Midbrain (tissue), 1 donor: ENCODE measurements at regions not wholly inside any gene's neighbourhood (a gene's known extent, or its start where the extent isn't known, plus 50 kb on each side); places are given as distances from the start of the nearest gene placed in this dataset.
A peak's percentile ranks its signal among the peaks of the same experiment; 100 is the strongest.

Experiments
- DNase-seq: peaks from one replicate; lab custom pipeline; 2025; lab: John Stamatoyannopoulos, UW

DNA sequence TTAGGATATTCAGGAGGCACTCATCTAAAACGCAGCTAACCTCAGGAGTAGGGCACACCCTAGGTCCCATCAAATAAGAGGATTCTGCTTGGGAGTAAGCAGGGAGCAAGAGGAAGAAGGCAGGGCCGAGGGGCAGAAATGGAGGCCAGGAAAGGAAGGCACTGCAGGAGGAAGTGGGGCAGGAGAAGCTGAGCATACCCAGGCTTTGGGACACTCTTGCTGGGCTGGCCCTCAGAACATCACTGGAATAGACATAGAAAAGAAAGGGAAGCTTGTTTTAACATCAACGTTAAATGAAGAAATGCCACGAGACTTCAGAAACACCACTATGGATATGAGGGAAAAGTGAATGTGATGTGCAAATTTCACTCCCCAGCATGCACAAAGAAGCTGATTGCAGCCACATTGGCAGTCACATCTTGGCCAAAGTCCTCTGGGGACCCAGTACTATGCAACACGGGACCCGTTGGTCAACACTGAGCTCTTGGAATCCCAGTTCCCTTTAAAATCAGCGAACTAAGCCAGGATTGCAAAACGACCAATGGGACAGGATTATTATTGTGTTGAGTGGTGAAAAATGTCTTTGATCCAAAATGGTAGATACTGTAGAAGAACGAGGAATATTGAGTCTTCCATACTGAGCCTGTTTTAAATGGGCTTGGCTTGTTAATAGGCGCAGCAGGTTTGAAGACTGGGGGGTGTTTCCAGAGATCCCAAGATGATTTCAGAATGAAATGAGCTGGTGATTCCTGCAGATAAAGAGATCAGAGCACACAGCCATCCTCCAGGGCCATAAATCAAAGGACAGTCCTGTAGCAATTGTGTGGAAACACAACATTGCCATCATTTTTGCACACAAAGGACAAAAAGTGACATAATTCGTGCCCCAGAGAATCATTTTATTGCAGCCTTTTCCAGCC, 152.4 kb downstream of the TOMM20 start:
- DNase-seq, result no peak

DNA sequence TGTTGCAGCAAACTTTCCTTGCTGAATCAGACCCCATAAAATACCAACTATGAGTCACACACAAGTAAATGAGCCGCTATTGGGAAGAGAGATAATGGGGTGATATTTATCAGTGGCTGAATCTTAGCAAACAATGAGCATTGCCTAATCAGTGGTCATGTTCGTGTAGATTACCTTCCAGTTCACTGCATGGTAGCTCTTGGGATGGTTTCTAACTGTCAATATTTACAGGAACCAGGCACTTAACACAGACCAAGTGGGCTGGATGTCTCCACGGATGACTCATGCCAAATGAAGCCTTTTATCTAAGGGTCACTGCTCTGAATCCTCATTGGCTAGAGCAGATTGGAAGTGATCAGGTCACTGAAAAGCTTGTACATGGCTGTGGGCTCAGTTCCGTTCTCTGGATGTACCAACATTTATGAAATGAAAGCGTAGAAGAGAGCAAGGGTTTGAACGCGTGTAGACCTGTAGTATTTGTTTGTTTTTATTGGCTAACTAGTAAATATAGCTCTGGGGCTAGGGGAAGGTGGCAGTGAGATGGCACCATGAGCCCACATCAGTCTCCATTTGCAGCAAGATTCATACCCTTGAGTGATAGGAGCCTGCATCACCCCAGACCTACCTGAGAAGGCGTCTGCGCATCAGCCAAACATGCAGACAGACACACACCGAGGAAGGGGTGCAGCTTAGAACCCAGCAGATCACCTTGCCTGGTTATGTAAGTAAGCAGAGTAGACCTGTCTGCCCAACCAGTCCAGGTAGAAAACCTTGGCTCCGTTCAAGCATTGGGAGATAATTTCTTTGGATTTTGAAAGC, 153.3 kb downstream of the TOMM20 start:
- DNase-seq, result no peak

DNA sequence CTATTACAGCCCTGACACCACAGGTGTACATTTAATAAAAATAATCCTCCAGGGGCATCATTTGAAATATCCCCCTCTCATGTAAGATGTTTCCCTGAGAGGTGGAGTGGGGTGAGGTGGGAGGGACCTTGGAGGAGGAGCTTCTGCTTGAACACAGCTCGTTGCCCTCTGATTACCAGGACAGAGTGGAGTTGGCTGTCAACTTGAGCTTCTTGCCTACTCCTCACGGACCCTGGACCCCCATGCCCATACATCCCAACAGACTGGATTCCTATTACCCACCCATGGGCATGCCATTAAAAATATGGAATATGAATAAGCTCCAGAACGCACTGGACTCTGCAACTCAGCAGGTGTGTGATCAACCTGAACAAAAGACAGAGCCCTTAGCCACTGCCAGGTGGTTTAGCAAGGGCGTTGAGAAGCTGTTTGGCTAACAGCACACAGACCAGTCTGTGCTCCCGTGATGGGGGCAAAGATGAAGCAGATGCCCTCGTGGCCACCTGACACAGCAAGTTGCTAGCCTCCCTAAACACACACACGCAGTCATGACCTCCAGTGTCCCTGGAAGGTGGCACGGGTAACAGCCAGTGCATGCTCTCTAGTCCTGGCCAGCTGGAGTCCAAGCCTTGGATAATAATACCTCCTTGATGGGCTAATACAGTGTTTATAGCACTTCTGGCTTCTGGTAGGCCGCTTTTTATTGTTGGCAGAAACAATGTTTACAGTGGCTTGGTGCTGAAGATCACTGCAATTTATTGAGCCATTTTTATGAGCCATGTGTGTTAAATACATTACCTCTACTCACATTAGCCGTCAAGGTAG, 155.0 kb downstream of the TOMM20 start:
- DNase-seq, result no peak

DNA sequence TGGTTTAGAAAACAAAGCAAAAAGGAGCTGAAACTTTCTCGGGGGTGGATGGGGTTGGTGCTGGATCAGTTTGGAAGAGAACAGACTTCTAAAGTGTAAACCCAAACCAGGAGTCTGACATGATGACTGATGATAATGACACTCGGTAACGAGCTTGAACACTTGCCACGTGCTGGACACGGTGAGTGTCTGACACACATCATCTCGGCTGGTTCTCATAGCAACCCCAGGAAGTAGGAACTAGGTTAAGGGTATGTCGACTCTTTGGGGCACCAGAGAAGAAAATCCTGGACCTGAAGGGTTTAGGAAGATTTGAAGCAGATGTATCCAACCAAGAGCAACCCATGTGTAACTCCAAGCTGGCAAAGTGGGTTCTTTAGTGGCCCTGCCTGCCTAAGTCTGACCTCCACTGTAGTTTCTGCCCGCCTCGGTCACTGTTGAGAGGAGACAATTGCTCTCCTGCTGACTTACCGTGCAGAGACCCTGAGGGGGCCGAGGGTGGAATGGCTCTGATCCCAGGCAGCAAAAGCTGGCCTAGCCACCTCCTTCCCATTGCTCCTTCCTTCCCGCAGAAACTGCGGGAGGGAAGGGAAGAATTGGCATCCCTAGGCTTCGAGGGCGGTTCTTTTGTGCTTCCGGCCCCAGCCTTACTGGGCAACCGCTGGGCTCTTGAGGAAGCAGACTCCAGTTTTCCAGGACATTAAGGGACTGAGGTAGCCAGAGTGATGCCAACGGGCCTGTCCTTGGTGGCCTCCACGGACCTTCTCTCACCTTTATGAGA, 156.0 kb downstream of the TOMM20 start:
- no peak for DNase-seq

DNA sequence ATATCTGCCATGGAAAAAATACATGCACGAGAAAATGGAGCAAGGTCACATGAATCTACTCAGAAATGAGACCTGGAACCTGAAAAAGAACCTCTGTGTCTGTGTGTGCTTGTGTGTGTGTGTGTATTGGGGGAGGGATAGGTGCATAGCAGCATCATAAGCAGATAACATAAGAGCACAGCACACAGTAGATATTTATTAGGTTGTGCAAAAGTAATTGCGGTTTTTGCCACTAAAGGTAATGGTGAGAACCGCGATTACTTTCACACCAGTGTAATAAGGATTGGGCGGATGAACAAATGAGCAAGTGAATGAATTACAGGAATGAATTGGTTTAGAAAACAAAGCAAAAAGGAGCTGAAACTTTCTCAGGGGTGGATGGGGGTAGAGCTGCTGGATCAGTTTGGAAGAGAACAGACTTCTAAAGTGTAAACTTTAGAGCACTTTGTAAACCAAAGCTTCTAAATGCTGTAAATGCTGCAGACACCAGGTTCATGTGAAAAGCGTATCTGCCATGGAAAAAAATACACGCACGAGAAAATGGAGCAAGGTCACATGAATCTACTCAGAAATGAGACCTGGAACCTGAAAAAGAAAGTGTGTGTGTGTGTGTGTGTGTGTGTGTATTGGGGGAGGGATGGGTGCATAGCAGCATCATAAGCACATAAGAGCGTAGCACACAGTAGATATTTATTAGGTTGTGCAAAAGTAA, 156.9 kb downstream of the TOMM20 start:
- no peak for DNase-seq

DNA sequence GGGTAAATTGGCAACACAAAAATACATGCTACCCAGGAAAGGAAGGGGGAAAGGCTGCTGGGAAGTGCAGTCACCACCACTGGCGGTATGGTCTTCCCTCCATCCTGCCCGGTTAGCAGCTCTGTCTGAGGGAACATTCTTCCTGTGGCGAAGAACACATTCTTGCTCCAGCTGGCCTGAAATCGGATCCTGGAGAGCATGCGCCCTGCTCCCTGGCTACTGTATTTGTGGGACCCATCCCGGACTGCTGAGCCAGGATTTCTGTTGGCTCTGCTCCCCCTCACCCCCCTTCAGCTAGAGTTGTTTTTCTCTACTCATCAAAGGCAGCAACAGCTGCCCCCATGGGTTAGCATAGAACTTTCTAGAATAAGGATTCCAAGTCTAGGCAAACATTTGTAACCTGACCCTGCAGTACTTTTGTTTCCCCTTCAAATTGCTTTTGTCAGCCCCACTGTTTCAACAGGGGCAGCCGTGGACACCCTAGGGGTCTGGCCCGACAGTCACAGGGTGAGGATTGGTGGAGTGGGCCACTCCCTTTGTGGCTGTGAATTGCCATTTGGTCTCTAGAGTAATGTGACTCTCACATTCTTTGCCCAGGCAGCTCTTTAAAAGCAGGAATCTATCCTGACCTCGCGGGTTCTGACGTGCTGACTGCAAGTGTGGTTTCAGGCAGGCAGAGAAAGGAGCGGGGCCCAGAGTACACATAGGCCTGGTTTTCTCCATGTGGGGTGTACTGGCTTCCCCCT, 157.7 kb downstream of the TOMM20 start:
- DNase-seq, result peak; percentile 60

DNA sequence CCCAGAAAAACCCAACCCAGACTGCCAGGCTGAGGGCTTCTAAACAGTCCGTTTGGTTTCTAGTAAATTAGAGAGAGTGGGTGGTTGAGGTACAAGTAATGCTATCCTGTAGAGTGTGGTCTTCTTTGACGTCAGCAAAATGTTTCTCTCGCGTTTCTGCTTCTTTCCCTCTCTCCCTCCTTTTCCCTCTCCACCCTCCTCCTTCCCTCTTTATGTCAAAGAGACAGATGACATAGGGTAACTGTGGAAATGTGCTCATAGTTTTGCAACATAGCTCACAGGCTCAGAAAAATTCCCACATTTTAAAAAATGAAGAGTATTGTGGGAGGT, 158.3 kb downstream of the TOMM20 start:
- DNase-seq, result no peak

DNA sequence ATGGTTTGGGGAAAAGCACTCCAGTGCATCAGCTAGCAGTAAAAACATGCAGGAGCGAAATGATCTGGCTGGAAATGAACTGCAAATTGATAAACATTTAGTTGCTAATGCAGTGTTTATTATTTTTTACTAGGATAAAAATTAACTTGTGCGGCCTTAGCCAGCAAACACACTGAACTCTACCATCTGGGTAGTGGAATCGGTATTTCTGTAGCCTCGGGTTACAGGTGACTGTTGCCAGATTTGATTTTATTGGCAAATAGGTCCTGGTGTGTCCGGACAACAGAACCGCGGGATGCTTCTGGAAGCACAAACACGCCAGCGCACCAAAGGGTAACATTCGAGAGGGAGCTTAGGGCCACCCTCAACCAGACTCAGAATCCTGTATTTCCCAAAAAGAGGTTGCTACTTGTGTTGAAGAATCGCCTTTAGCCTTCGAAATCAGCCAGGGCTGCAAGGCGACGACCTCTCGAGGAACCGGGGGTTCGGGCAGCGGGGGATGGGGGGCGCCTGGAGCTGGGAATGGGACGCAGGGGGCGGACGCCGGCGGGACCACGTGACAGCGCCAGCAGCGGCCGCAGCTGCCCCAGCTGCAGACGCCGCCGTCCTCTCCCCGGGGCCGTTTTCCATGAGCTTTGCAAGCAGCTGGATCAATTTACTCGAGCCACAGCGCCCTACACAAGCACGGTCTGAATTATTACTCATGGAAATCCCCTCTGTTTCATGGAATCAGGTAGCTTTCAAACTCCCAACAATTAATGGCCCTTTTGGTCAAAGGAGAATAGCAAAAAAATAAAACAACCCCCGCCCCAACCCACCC, 158.8 kb downstream of the TOMM20 start:
- peak; percentile 77 for DNase-seq

DNA sequence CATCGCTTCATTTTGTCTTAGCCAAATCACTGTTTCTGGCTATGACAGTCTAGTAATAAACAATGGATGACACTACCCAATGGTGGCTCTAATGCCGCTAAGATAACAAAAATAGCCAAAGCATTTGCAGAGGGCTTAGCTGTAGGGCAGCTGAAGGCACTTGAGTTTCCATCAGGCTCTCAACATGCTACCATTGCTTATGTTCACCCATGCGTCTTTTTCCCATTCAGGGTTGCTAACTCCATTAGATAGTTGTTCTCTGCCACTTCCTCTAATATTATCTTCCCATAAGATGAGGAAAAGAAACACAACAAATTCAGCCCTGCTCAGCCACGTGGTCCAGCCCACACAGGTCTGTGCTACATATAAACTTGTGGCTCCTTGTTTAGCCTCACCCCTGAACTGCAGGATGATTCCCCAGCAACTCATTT, 159.6 kb downstream of the TOMM20 start:
- no peak for DNase-seq

DNA sequence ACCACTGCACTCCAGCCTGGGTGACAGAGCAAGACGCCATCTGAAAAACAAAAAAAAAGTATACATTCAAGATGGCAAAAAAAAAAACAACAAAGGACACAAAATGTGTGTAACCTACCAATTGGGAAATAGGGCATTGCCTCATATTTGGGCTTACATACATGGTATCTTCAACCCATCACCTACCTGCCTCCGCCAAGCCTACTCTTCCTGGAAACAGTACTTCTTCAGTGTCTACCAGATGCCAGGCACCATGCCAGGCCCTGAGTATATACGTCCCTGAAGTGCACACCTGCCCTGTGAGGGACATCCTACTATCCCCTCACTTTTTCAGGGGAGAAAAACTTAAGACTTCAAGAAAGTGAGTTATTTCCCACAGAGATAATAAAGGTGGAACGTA, 160.2 kb downstream of the TOMM20 start:
- DNase-seq, result no peak

DNA sequence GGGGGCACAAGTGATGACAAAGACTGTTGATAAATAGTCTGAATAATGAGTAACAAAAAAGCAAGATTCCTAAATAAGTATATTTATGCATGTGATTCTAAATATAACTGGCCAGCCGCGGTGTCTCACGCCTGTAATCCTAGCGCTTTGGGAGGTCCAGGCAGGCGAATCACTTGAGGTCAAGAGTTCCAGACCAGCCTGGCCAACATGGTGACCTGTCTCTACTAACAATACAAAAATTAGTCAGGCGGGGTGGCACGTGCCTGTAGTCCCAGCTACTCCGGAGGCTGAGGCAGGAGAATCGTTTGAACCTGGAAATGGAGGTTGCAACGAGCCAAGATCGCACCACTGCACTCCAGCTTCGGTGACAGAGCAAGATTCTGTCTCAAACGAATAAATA, 161.5 kb downstream of the TOMM20 start:
- no peak for DNase-seq

DNA sequence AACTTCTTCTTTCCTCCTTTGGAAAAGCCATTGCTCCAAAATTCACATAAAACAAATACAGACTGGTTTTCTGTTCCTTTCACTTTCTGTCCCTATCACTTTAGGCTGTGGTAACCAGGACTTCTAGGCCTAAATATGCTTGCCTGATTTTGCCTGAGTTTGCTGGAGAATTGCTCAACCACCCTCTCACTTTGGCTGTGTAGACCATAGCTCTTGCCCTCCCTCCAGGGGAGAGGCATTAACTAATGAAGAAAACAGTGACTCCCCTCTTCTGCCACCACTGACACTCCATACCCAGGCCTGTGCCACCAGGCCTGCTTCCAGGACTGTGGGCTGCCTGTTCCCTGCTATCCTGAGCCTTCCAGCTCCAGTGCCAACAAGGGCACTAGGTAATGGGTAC, 163.5 kb downstream of the TOMM20 start:
- DNase-seq, result no peak

DNA sequence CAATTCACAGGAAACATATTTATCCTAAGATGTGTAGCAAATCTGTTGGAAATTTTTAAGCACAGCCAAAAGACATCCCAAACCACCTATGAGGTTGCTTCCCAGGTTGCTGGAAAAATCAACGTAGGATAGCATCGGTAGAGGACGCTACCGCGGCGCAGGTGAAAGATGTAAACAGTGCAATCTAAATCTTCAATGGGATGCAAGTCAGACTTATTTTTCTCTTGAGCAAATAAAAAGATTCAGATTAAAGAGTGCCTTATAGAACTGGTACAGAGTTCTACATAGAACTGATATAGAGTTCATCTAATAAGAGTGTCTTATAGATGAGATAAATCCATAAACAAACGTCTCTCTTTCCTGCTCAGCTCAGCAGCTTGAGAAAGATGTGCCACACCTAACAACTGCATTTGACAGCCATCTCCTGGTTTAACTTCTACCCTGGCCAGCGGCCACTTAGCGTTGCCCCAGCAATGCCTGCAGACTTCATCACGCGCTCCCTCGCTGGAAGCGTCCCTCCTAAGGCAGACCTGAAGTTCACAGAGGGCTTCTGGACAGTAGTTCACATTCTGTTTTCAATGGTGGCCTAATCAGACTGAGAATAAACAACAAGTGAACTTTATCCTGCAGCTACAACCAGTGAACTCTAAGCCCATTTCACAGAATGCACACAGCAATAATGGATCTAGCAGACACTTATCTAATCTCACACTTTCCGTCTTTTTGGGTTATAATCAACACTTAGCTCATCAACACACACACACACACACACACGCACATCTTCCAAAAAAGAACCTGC, 164.5 kb downstream of the TOMM20 start:
- DNase-seq, result no peak

DNA sequence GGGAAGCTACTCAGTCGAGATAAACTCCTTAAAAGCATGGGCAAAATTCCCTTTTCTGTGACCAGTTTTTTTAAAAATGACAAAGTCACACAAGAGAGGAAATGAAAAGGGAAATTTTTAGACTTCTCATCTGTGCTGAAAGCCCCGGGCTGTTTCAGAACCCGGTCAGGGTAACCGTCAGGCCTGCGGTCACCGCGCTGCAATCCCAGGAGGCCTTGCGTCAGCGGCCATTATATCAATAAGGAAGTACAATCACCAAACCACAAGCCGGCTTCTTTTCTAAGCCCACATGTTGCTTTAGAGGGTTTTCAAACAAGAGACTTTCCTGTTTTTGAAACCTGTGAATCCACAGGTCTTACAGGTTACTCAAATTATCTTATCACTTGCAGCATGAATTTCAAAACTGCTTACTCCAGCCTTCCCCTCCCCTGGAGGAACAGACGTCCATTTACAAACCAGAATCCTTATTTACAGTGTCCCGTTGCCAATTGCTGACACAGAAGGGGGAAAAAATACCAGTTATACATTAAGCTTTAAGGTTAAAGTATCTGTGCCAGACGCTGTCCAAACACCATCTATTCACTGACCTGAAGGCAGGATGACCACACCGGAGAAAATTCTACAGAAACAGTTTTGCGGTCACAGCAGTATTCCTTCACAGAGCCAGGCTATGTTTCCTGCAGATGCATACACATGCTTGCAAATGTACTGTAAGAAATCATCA, 165.3 kb downstream of the TOMM20 start:
- peak; percentile 32 for DNase-seq

DNA sequence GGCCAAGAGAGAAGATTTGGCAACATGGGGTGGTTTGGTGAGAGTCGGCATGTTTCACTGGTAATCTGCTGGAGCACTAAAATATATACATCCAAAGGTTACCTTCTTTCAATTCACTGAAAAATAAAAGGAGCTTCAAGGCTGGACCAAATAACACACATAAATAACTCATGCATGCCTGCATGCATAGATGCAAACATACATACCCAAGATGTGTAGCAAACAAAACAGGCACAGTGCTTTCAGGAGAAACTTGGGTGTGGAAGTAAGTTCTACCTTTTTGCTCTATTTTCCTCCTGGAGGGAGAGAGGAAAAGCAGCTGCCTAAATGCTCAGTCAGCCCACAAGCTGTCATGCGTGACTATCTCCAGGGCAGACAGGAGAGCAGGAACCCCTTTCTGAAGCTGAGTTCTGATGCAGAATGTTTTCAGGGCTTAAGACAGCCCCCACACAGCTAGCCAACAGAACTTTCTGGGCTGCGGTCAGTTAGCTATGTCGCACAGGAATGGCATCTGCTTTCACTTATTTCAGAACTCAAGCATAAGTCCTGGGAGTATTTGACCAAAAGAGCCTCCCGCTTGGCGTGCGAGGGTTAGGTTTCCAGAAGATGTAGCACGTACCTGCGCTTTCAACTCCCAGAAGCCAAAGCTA, 166.2 kb downstream of the TOMM20 start:
- DNase-seq, result no peak

DNA sequence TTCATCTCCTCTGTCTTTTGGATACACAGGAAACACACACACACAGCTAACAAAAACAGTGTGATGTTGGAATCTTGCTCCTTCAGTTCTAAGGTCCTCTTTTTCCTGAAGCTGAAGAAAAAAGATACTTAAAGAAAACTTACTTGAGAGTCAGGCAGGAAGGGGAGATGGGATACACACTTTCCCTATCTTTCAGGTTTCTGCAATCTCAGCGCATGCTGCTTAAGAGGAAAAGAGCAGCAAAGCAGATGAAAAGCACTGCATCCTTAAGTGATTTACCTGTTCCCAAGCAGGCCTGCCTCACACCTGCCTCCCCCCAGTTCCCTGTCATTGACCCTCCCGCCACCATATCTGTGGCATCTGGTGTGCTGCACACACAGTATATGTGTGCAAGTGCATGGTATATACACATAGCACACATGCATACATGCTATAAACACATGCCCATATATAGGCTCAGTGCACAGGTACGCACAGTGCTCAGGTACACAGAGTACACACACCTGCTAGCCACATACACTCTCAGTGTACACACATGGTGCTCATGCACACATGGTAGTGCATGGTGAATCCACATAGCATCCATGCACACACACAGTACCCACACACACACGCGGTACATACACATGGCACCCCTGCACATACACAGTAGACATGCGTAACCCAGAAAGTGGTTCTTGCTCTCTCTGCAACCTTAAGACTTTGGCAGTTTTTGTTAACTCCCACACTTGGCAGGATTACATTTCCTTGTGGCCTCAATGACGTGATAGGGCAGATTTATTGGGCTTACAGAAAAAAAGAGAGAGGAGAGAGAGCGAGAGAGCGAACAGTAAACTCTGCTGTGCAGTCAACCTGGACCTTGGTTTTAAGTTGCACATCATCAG, 166.9 kb downstream of the TOMM20 start:
- DNase-seq, result no peak
